T-helper 2 cell treated with Interferon-gamma antibody and Interleukin-4, amounts not matched to agents 5 μg/mL and 100 μg/mL, for 36 hours (primary cell): ENCODE measurements at regions not wholly inside any gene's neighbourhood (a gene's known extent, or its start where the extent isn't known, plus 50 kb on each side); places are given as distances from the start of the nearest gene placed in this dataset.
"Not testable (repeated sequence)": the region's sequence is repeated elsewhere in the genome, so short reads cannot be mapped to it uniquely, and the experiment has no call there.

Source experiments
- DNase-seq: peaks from one replicate; pipeline ENCODE4 v3.0.0; 2021; ENCODE audit warnings: low spot score
- H3K27ac Mint-ChIP-seq: one replicate; pipeline ENCODE4 v1.8.0; 2021; ENCODE audit warnings: mild to moderate bottlenecking, mixed read lengths
- H3K27me3 Mint-ChIP-seq: one replicate; pipeline ENCODE4 v1.8.0; 2021; ENCODE audit warnings: low read depth, mixed read lengths
- H3K36me3 Mint-ChIP-seq: one replicate; pipeline ENCODE4 v1.8.0; 2021; ENCODE audit warnings: low read depth, mixed read lengths
- H3K4me1 Mint-ChIP-seq: one replicate; pipeline ENCODE4 v1.8.0; 2021; ENCODE audit warnings: low read depth, mixed read lengths
- H3K4me3 Mint-ChIP-seq: one replicate; pipeline ENCODE4 v1.8.0; 2022; ENCODE audit warnings: mild to moderate bottlenecking, moderate library complexity, mixed read lengths
- H3K9me3 Mint-ChIP-seq: one replicate; pipeline ENCODE4 v1.8.0; 2021; ENCODE audit warnings: mixed read lengths

DNA sequence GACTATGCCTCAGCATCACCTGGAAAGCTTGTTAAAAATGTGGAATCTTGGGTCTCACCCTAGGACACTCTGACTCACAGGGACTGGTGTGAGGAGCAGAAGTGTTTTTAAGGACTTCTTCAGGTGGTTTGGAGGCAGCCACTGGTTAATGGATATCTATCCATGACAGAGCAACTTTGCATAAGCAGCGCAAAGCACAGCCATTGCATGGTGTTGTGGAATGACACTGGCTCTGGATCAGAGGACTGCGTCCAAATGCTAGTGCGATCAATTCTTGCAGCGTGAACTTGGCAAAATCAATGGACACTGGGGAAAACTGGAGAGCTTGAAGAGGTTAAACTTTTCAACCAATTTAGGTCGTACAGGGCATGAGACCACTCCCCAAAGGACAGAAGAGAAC, 116.8 kb upstream of the FAM78B start:
- Mint-ChIP-seq H3K27ac (no peak overlapping the region), H3K27me3 (no peaks in the 10 kb centered on the region), H3K4me1 (no peaks in the 10 kb centered on the region), H3K4me3 (no peak overlapping the region), H3K9me3 (no peaks in the 10 kb centered on the region), H3K36me3 (no peaks in the 10 kb centered on the region)
- DNase-seq: no peak

DNA sequence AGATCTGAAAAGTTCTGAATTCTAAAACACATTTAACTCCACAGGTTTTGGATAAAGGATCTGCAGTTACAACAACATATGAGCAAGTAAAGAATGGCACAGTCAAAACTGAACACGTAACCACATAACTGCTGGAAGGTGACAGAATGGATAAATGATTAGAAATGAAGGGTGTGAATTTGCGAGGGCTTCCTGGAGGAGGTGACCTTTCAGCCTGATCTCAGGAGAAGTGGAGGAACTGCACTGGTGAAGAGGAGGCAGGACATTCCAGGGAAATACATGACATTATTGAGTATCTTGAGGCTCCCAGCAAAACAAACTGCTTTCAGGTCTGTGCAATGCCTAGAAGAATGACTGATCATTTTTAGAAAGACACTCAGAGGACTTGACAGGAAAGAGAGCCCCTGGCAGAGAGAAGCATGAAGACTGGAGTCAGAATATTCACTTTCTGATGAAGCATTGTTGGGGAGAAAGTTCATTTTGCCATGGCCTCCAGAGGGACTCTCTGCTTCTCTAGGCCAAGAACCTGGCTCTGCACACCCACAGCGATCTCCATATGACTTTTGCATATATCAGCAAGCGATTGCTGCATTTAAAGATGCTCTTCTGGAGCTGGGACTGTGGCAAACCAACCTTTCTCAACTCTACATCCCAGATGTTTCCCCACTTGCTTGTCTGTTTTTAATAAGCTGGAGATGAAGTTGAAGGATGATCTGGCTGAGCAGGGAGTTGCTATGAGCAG, 122.7 kb upstream of the FAM78B start:
- H3K27ac Mint-ChIP-seq: no peak overlapping the region
- DNase-seq: no peak
- H3K4me1 Mint-ChIP-seq: no peaks in the 10 kb centered on the region
- H3K9me3 Mint-ChIP-seq: no peaks in the 10 kb centered on the region
- no peak overlapping the region for H3K4me3 Mint-ChIP-seq
- no peaks in the 10 kb centered on the region for H3K27me3 Mint-ChIP-seq
- no peaks in the 10 kb centered on the region for H3K36me3 Mint-ChIP-seq

DNA sequence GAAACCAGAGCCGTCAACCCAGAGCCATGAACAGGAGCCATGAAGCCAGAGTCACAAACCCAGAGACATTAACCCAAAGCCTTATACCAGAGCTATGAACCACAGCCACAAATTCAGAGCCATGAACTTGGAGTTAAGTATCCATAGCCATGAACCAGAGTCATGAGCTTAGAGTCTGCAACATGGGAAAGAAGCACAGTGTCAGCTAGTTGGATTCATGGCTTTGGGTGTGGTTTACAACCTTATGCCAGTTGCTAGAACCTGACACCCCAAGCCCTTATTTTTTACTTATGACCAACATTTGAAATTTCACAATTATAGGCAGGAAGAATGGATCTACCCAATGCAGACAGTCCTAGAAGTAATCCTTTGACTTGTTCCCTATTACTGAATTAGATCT, 128.9 kb upstream of the FAM78B start:
- H3K36me3 Mint-ChIP-seq: no peaks in the 10 kb centered on the region
- no peaks in the 10 kb centered on the region for H3K9me3 Mint-ChIP-seq
- no peaks in the 10 kb centered on the region for H3K27me3 Mint-ChIP-seq
- DNase-seq: no peak
- no peaks in the 10 kb centered on the region for H3K4me1 Mint-ChIP-seq
- H3K27ac Mint-ChIP-seq: no peak overlapping the region
- no peak overlapping the region for H3K4me3 Mint-ChIP-seq

DNA sequence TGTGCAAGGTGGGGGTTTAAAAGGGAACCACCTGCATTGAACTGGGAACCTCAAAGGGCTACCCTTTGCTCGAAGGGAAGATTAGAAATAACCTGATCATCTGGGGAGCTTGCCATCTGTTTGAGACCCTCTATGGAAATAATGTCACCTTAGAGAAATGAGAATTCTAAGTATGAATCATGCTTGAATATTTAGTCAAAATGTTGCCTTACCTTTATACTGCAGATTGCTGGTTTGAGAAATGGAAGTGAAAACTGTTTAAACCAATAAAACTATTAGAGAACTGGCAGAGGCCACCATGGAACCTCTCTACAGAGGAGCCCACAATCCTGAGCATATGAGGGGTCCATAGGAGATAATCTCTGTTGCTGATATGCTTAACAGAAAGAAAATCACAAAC, 131.2 kb upstream of the FAM78B start:
- H3K27me3 Mint-ChIP-seq: no peaks in the 10 kb centered on the region
- no peaks in the 10 kb centered on the region for H3K4me1 Mint-ChIP-seq
- no peak for DNase-seq
- H3K27ac Mint-ChIP-seq: no peak overlapping the region
- no peaks in the 10 kb centered on the region for H3K9me3 Mint-ChIP-seq
- no peaks in the 10 kb centered on the region for H3K36me3 Mint-ChIP-seq
- no peak overlapping the region for H3K4me3 Mint-ChIP-seq

DNA sequence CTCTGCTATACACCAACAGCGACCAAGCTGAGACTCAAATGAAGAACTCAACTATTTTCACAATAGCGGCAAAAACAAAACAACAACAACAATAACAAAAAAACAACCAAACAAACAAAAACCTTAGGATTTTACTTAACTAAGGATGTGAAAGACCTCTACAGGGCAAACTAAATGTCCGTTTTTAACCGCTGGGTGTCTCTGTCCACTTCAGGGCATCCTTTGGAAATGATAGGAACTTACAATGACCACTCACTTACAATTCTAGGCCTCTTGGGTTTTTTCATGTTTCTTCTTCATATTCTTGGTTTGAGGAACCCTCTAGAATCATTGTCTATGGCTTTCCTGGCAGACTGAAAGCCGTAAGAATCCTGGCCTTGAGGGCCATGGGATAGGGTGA, 134.0 kb upstream of the FAM78B start:
- DNase-seq: no peak
- Mint-ChIP-seq H3K27ac (no peak overlapping the region), H3K9me3 (no peaks in the 10 kb centered on the region), H3K27me3 (no peaks in the 10 kb centered on the region), H3K4me3 (no peak overlapping the region), H3K4me1 (no peaks in the 10 kb centered on the region), H3K36me3 (no peaks in the 10 kb centered on the region)

DNA sequence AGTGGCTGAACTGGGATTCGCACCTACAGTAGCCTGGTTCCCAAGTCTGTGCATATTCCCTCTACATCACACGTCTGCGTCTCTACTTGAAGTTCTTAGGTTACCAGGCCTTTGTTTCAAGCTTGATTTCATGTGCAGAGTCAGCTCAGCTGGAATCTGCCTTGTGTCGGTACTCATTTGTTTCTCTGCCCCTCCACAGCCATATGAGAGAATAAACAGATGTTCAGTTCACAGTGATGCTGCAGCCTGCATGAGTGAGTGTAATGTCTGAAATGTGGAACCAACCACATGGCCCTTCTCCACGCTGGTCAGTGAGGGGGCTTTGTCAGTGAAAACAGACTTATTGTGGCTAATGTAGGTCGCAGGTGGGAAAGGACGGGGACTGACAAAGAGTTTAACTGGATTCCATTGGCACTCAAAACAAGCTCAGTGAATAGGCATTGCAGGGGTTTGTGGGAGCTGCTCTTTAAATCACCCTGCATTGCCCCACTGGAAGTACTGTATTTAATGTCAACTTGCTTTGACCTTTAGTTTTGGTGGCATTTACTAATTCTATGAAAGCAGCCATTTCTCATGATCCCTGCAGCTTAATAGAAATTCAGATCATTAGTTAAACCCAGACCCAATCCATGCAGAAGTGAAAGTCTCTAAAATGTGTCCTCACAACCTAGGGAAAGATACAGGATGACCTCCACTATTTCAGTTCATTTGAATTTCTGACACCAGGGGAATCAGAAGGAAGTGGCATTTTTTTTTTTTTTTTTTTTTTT, 136.4 kb upstream of the FAM78B start:
- Mint-ChIP-seq H3K4me1 (no peaks in the 10 kb centered on the region), H3K27ac (no peak overlapping the region), H3K9me3 (no peaks in the 10 kb centered on the region), H3K36me3 (no peaks in the 10 kb centered on the region), H3K27me3 (no peaks in the 10 kb centered on the region), H3K4me3 (no peak overlapping the region)
- DNase-seq: no peak

DNA sequence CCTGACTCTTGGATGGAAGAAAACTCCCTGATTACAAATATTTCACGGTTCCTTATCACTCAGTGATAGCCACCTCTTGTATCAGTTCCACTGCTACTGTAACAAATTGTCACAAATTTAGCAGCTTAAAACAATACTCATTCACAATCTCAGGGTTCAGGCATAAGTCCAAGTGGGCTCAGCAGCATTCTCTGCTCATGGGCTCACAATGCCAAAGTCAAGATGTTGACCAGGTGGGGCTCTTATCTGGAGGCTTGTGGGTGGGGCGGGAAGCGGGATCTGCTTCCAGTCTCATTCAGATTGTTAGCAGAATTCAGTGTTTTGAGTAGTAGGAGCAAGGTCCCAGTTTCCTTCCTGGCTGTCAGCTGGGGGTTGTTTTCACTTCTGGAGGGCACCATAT, 137.3 kb upstream of the FAM78B start:
- H3K9me3 Mint-ChIP-seq: no peaks in the 10 kb centered on the region
- DNase-seq: no peak
- H3K27ac Mint-ChIP-seq: no peak overlapping the region
- no peak overlapping the region for H3K4me3 Mint-ChIP-seq
- no peaks in the 10 kb centered on the region for H3K36me3 Mint-ChIP-seq
- no peaks in the 10 kb centered on the region for H3K27me3 Mint-ChIP-seq
- no peaks in the 10 kb centered on the region for H3K4me1 Mint-ChIP-seq

DNA sequence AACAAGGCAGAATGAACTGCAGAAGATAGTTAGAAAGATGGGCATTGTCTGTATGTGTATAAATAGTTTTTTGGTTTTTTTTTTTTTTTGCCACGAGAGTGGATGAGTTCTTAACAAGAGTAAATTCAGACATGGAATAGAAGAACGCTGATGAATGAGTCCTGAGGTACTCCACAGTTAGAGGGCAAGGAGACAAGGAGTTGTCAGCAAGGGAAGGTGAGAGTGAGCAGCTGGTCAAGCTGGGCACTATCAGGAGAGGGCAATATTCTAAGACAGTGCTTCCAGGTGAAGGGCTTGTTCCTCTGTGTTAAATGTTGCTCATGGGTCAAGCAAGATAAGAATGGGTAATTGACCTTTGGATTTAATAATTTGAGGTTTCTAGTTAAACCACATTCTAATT, 138.6 kb upstream of the FAM78B start:
- H3K9me3 Mint-ChIP-seq: no peaks in the 10 kb centered on the region
- no peaks in the 10 kb centered on the region for H3K27me3 Mint-ChIP-seq
- H3K36me3 Mint-ChIP-seq: no peaks in the 10 kb centered on the region
- H3K27ac Mint-ChIP-seq: no peak overlapping the region
- H3K4me3 Mint-ChIP-seq: no peak overlapping the region
- no peaks in the 10 kb centered on the region for H3K4me1 Mint-ChIP-seq
- DNase-seq: no peak

DNA sequence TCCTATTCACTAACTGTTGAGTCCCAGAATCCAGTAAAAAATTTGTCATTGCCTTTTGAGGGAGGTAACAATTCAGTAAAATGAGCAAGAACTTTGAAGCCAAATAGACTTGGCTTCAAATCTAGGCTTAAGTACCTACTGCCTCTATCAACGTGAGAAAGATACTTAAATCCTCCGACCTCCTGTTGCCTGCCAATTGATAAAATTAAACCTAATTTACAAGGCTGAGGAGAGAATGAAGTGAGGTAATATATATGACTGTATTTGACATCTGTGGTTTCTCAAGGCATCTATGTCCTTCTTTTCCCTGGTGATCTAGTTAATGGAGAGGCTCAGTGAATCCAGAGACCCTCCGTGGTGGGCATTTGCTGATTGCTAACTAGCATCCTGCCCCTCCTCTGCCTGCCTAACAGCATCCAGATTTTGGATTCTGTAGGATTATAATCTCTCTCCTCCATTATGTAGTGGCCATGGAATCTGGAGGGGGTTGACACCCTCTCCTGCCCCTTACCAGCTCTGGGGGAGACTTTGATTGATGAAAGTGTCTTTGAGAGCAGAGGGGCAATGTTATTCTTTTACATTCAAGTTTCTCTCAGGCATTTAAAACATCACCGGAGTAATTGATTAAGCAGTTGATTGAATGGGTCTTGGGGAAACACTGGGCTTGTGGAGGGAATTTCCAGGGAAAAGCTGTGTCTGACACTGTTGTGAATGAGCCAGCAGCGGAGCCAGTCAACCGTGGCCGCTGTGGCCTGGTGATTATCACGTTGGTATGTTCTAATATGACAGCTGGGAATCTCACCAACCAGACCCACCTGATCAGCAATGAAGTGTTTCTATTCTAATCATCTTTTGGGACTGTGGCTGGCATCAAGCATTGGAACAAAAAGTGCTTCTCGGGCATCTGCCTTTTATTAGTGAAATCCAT, 140.7 kb upstream of the FAM78B start:
- DNase-seq: no peak
- Mint-ChIP-seq H3K4me1 (no peaks in the 10 kb centered on the region), H3K4me3 (no peak overlapping the region), H3K36me3 (no peaks in the 10 kb centered on the region), H3K27me3 (no peaks in the 10 kb centered on the region), H3K27ac (no peak overlapping the region), H3K9me3 (no peaks in the 10 kb centered on the region)

DNA sequence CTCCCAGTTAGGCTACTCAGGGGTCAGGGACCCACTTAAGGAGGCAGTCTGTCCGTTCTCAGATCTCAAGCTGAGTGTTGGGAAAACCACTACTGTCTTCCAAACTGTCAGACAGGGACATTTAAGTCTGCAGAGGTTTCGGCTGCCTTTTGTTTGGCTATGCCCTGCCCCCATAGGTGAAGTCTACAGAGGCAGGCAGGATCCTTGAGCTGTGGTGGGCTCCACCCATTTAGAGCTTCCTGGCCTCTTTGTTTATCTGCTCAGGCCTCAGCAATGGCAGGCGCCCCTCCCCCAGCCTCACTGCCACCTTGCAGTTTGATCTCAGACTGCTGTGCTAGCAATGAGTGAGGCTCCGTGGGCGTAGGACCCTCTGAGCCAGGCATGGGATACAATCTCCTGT, 149.5 kb upstream of the FAM78B start:
- not testable (repeated sequence) for H3K36me3 Mint-ChIP-seq, H3K4me1 Mint-ChIP-seq, DNase-seq, H3K27me3 Mint-ChIP-seq, H3K27ac Mint-ChIP-seq, H3K4me3 Mint-ChIP-seq, H3K9me3 Mint-ChIP-seq

DNA sequence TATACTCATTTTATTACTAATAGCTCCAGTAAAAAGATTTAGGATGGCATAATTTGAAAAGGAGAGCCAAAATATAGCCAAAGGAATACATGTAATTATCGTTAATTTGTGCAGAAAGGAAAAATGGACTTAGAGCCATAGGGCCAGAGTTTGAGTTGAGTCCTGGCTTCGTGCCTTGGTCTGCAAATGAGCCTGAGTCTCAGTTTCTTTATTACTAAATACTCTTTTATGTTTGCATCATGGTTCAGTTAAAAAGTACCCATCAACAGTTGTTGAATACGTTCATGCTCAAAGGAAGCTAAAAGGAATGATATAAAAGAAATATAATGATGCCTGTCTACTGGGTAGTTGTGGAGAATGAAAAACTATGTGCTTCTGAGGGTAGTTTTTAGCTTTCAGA, 155.7 kb upstream of the FAM78B start:
- DNase-seq: no peak
- H3K4me3 Mint-ChIP-seq: no peak overlapping the region
- no peaks in the 10 kb centered on the region for H3K27me3 Mint-ChIP-seq
- no peaks in the 10 kb centered on the region for H3K36me3 Mint-ChIP-seq
- no peak overlapping the region for H3K27ac Mint-ChIP-seq
- peaks cover 4% of the 10 kb centered on the region for H3K9me3 Mint-ChIP-seq
- H3K4me1 Mint-ChIP-seq: no peaks in the 10 kb centered on the region

DNA sequence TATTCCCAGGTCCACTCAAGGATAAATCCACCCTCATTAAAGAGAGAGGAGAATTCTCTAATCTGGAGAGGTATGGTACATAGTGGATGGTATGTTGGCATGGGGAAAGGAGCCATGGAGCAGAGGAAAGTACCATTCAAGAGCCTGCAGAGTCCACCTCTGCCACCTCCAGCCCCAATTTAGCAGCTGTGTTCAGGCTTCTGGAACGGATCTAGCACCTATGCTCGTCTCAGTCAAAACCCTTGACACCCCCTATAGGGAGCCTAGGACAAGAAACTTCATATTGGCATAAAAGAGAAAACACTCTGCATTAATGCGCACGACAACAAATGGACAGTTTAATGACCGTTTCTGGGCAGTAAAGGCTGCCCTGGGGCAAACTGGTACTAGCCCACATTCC, 161.1 kb upstream of the FAM78B start:
- no peaks in the 10 kb centered on the region for H3K27me3 Mint-ChIP-seq
- no peak overlapping the region for H3K27ac Mint-ChIP-seq
- no peak overlapping the region for H3K4me3 Mint-ChIP-seq
- no peak for DNase-seq
- H3K36me3 Mint-ChIP-seq: no peaks in the 10 kb centered on the region
- H3K9me3 Mint-ChIP-seq: no peaks in the 10 kb centered on the region
- H3K4me1 Mint-ChIP-seq: no peaks in the 10 kb centered on the region

DNA sequence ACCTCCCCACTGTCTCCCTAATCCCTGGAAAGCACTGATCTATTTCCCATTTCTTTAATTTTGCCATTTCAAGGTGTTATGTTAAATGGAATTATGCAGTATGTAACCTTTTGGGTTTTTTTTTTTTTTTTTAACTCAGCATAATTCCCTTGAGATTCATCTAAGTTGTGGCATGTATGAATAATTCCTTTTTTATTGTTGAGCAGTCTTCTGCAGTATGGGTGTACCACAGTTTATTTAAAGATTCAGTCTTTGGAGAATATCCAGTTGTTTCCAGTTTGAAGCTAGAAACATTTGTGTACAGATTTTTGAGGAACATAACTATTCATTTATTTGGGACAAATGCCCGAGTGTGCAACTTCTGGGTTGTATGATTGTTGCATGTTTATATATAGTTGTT, 162.2 kb upstream of the FAM78B start:
- Mint-ChIP-seq H3K27ac (no peak overlapping the region), H3K4me3 (no peak overlapping the region), H3K4me1 (no peaks in the 10 kb centered on the region), H3K9me3 (no peaks in the 10 kb centered on the region), H3K27me3 (no peaks in the 10 kb centered on the region), H3K36me3 (no peaks in the 10 kb centered on the region)
- no peak for DNase-seq

DNA sequence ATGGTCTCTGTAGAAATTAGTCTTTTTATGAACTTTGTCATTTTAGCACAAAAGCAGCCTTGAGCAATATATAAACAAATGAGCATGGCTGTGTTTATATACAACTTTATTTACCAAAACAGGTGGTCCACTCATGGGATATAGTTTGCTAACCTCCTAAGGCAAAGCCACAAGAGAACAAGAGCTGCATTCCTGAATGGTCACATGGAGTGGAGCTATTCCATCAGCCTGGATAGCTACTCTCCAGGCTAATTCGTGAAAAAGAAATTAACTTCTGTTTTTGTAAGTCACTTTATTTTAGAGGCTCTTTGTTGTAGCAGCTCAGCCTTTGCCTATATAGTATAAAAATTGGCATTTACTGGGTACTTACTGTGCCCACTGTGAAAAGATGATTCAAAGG, 163.3 kb upstream of the FAM78B start:
- H3K27me3 Mint-ChIP-seq: no peaks in the 10 kb centered on the region
- H3K4me3 Mint-ChIP-seq: no peak overlapping the region
- H3K4me1 Mint-ChIP-seq: no peaks in the 10 kb centered on the region
- no peaks in the 10 kb centered on the region for H3K36me3 Mint-ChIP-seq
- H3K9me3 Mint-ChIP-seq: no peaks in the 10 kb centered on the region
- no peak for DNase-seq
- no peak overlapping the region for H3K27ac Mint-ChIP-seq
